NT2/D1 (cell line): ENCODE measurements at regions not wholly inside any gene's neighbourhood (a gene's known extent, or its start where the extent isn't known, plus 50 kb on each side); places are given as distances from the start of the nearest gene placed in this dataset.

ENCODE experiments used
- SUZ12 ChIP-seq: IDR thresholded peaks from 2 replicates; pipeline ENCODE4 v1.6.1; 2011; ENCODE audit not compliant: insufficient read length, insufficient read depth; ENCODE audit errors: extremely low read depth
- YY1 ChIP-seq: IDR thresholded peaks from 2 replicates; pipeline ENCODE4 v1.6.1; 2011; ENCODE audit not compliant: insufficient read length, insufficient read depth
- ZNF274 ChIP-seq: IDR thresholded peaks from 2 replicates; pipeline ENCODE4 v1.6.1; 2011; ENCODE audit warnings: mild to moderate bottlenecking, low read depth, low read length

DNA sequence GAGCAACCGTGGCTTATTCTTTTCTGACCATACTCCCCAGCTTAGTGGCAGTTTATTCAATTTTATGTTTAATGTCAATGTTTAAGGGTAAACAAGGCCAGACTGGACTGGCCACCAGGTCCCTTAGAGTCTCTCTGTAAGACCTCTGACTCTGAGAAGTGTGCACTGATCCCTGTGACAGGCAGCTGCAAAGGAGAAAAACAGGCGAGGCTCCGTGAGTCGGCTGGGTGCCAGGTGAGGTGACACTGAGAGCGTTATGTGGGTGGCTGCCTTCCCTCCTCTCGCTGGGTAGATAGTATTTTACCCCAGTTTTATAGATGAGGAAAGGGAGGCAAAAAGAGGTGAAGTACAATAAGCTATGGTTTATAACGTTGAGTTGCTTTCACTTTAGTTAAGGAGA lies 139.4 kb upstream of the HDAC4 start:
- TF ChIP-seq SUZ12 (no peak), ZNF274 (no peak), YY1 (no peak)
